ENCODE measurements at regions not wholly inside any gene's neighbourhood (a gene's known extent, or its start where the extent isn't known, plus 50 kb on each side); places are given as distances from the start of the nearest gene placed in this dataset.
A peak's percentile ranks its signal among the peaks of the same experiment; 100 is the strongest.

- peak; percentile 60; the same call in 1 of the 2 replicates for TF ChIP-seq L3MBTL2 (IDR thresholded peaks at IDR 0.05)
- 0 out of 2 replicates have a peak, but pooled peaks have one; percentile 7 for TF ChIP-seq ETV1 (tag; conservative IDR thresholded peaks at IDR 0.05; ENCODE audit: low read depth)
- TF ChIP-seq ZNF41 (CRISPR knock-in tag; conservative IDR thresholded peaks at IDR 0.05), result no peak
- TF ChIP-seq SRF (CRISPR knock-in tag; IDR thresholded peaks at IDR 0.05), result peak in 1 of 2 experiments; percentile 34; a peak in 1 of 4 replicates
- TF ChIP-seq TARDBP (IDR thresholded peaks at IDR 0.05), result no peak
- TF ChIP-seq ZMIZ1 (IDR thresholded peaks at IDR 0.05; ENCODE audit: low read depth in 2 of 2, low read length in 2 of 2), result peak in 1 of 2 experiments; percentile 72; a peak in 1 of 4 replicates
- no peak for TF ChIP-seq HNRNPUL1 (IDR thresholded peaks at IDR 0.05; ENCODE audit: low read length)
- no peak for TF ChIP-seq CTCF (IDR thresholded peaks at IDR 0.05 in 2 of 3, conservative IDR thresholded peaks at IDR 0.05 in 1 of 3; ENCODE audit: insufficient read depth in 2 of 3, low read depth in 1 of 3, low read length in 3 of 3)
- peak; percentile 45; the same call in 1 of the 2 replicates for TF ChIP-seq GATA2 (CRISPR knock-in tag; IDR thresholded peaks at IDR 0.05)
- peak; percentile 73 for TF ChIP-seq MEIS2 (IDR thresholded peaks at IDR 0.05; ENCODE audit: partially characterized antibody)
- TF ChIP-seq EP400 (IDR thresholded peaks at IDR 0.05), result peak; percentile 54; the same call in 1 of the 2 replicates
- peak; percentile 70; the same call in 1 of the 2 replicates for TF ChIP-seq CUX1 (CRISPR knock-in tag; IDR thresholded peaks at IDR 0.05)
- no peak for TF ChIP-seq GATAD2A (IDR thresholded peaks at IDR 0.05)
- TF ChIP-seq ATF7 (IDR thresholded peaks at IDR 0.05), result no peak
- TF ChIP-seq ZFX (CRISPR knock-in tag; IDR thresholded peaks at IDR 0.05), result no peak
- peak; percentile 97 for TF ChIP-seq MAFK (IDR thresholded peaks at IDR 0.05; ENCODE audit: low read length)
Measured at GRCh38 chr6:139825935-139826374, 451.5 kb upstream of the CITED2 start (continued).

Data from K562 (cell line).